ENCODE measurements at regions not wholly inside any gene's neighbourhood (a gene's known extent, or its start where the extent isn't known, plus 50 kb on each side); places are given as distances from the start of the nearest gene placed in this dataset.

- intact Hi-C loops (cut with DNase I): no loop called here
- DNase-seq: no peak
- 90 to 92% methylated on average over 1 of the region's 1 CpG for WGBS, 2 donors
- no peaks in the 10 kb centered on the region for H3K27me3 ChIP-seq
- no peaks in the 10 kb centered on the region for H3K36me3 ChIP-seq
- H3K4me1 ChIP-seq: no peaks in the 10 kb centered on the region
- TF ChIP-seq CTCF (IDR thresholded peaks at IDR 0.05): no peak
- H3K9me3 ChIP-seq: peaks cover 0 to 4% (median 0%) of the 10 kb centered on the region in 11 donors
- H3K27ac ChIP-seq: no peak overlapping the region
- H3K4me3 ChIP-seq: no peak overlapping the region
- ATAC-seq: no peak
Observed at GRCh38 chr12:25767606-25768005, 190.9 kb upstream of the RASSF8 start.

DNA sequence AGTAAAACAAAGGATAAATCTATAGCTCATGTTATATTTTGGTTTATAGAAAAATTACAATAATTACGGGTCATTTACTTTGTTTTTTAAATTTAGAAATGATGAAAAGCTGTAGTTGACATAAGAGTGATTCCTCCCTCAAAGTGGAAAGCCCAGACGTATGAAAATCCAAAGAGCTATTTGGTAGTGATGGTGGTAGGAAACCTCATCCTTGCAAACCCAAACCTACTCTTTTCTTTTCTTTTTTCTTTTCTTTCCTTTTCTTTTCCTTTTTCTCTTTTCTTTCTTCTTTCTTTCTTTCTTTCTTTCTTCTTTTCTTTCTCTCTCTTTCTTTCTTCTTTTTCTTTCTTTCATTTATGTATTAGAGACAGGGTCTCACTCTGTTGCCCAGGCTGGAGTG lies 190.3 kb upstream of the RASSF8 start:
- Histone ChIP-seq H3K9me3 (peaks cover 0 to under 1% (median 0%) of the 10 kb centered on the region in 11 donors), H3K4me1 (no peaks in the 10 kb centered on the region), H3K27me3 (no peaks in the 10 kb centered on the region), H3K27ac (no peak overlapping the region), H3K4me3 (no peak overlapping the region), H3K36me3 (no peaks in the 10 kb centered on the region)
- intact Hi-C loops (cut with DNase I): no loop called here
- TF ChIP-seq CTCF (IDR thresholded peaks at IDR 0.05): no peak
- ATAC-seq (no peak), DNase-seq (no peak)
- WGBS, 2 donors: 86 to 87% methylated on average over 2 of the region's 2 CpGs

- no peak for TF ChIP-seq CTCF (IDR thresholded peaks at IDR 0.05)
- intact Hi-C loops (cut with DNase I): no loop called here
- Histone ChIP-seq H3K27ac (no peak overlapping the region), H3K27me3 (no peaks in the 10 kb centered on the region), H3K9me3 (no peaks in the 10 kb centered on the region), H3K36me3 (no peaks in the 10 kb centered on the region), H3K4me3 (no peak overlapping the region), H3K4me1 (no peaks in the 10 kb centered on the region)
- 73 to 74% methylated on average over 6 of the region's 6 CpGs for WGBS, 2 donors
- DNase-seq: no peak
- no peak for ATAC-seq
Observed at GRCh38 chr12:25769082-25769945, 189.2 kb upstream of the RASSF8 start.

DNA sequence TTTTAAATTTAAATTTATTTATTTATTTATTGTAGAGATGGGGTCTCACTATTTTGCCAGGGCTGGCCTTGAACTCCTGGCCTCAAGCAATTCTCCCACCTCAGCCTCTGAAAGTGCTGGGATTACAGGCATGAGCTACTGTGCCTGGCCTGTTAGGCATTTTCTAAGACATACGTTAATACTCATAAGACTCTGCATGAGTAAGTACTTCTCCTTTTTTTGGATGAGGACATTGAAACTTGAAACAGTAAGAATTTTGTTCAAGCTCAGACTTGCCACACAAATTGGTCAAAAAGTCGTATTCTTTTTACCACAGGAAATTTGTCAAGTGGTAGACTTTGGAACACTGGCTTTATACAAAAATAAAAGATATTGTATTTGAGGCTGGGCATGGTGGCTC lies 187.4 kb upstream of the RASSF8 start:
- intact Hi-C loops (cut with DNase I): no loop called here
- ATAC-seq: no peak
- DNase-seq: no peak
- Histone ChIP-seq H3K4me1 (peaks cover 0 to 3% (median 0%) of the 10 kb centered on the region in 9 donors), H3K27me3 (no peaks in the 10 kb centered on the region), H3K27ac (no peak overlapping the region), H3K4me3 (no peak overlapping the region), H3K9me3 (no peaks in the 10 kb centered on the region), H3K36me3 (no peaks in the 10 kb centered on the region)
- WGBS, 2 donors: 39 to 43% methylated on average over 2 of the region's 2 CpGs
- no peak for TF ChIP-seq CTCF (IDR thresholded peaks at IDR 0.05)
